Left lung (tissue), 4 donors: ENCODE measurements at regions not wholly inside any gene's neighbourhood (a gene's known extent, or its start where the extent isn't known, plus 50 kb on each side); places are given as distances from the start of the nearest gene placed in this dataset.

Experiments used
- ATAC-seq: fragments of 200-7000 bp; cut with Tn5 transposase; one replicate; pipeline ENCODE4 v1.9.1; 2020; ENCODE audit warnings: moderate library complexity
- DNase-seq, 4 donors: peaks; one replicate each; pipeline ENCODE4 v3.0.0-alpha.2; 2013 to 2020
- H3K27ac ChIP-seq, 2 donors: fragments of 200-600 bp; sonication (generic) in 1 of 2; one replicate each; pipeline versions ENCODE4 v1.5.0 to v1.8.0; 2020 to 2021
- H3K27me3 ChIP-seq, 2 donors: fragments of 200-600 bp; sonication (generic) in 1 of 2; one replicate each; pipeline versions ENCODE4 v1.5.0 to v1.8.0; 2020 to 2021
- H3K36me3 ChIP-seq, 2 donors: fragments of 200-600 bp; sonication (generic) in 1 of 2; one replicate each; pipeline versions ENCODE4 v1.5.0 to v1.8.0; 2020 to 2021
- H3K4me1 ChIP-seq, 2 donors: fragments of 200-600 bp; one replicate each; pipeline ENCODE4 v1.8.0; 2021
- H3K4me3 ChIP-seq, 2 donors: fragments of 200-600 bp; sonication (generic) in 1 of 2; one replicate each; pipeline versions ENCODE4 v1.5.0 to v1.8.0; 2020 to 2021; ENCODE audit warnings: mild to moderate bottlenecking in 1 of 2
- H3K9me3 ChIP-seq, 2 donors: fragments of 200-600 bp; sonication (generic) in 1 of 2; one replicate each; pipeline versions ENCODE4 v1.5.0 to v1.8.0; 2020 to 2021
- CTCF ChIP-seq, 2 donors: fragments of 200-600 bp; sonication (generic) in 1 of 2; IDR thresholded peaks; one replicate each; pipeline versions ENCODE4 v1.5.0 to v1.8.0; 2021; ENCODE audit warnings: antibody characterized with exemption in 2 of 2
- intact Hi-C, 2 donors: fragments of 100-400 bp; cut with DNase I; formaldehyde crosslinking; loops; one replicate each; pipeline versions ENCODE4 v1.11.2 to v1.14.2; 2022
- donor health status: DM: no; HTN: yes; CAD: no.
- donor health status: DM: no; HTN: no; CAD: no.

DNA sequence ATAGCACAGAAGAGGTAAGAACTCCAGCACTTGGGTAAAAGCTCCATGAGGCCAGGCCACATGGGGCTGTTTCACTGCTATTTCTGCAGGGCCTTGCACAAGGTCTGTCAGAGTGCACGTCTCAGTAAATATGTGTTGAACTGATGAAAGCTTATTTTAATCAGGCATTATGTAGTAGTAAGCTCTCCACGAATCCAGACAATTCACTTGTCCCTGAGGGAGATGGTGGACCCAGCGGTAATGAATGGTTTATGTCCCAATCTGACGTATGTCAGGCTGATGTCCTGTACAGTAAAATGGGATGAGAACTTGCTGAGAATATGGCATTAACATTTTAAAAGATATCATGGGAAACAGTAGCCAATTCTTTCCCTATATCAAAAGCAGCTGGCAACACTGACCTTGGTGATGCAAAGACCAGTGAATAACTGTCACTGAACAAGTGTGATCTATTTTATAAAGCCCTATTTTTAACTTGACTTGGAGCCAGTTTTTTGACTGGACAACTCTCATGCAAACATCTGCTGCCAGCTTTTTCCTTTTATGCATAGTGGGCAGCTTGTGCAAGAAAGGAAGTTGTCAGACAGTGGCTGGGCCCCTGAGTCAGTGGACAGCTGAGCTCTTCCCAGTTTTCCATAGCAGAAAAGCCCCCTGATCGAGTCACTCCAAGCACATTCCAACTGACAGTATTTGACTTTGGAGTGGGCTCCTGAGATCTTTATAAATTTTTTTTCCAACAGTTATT, 519.8 kb upstream of the MDFIC2 start:
- no peaks in the 10 kb centered on the region for H3K9me3 ChIP-seq
- TF ChIP-seq CTCF (IDR thresholded peaks at IDR 0.05): no peak
- H3K36me3 ChIP-seq: no peaks in the 10 kb centered on the region
- DNase-seq (peak in 2 of 4 donors; percentile 37 to 59), ATAC-seq (peak; percentile 68)
- H3K27me3 ChIP-seq: no peaks in the 10 kb centered on the region
- H3K4me1 ChIP-seq: peaks cover 0 to 9% of the 10 kb centered on the region in 2 donors
- intact Hi-C loops: no loop called here
- H3K4me3 ChIP-seq: no peak overlapping the region
- peak overlapping the region; percentile 46 to 49 for H3K27ac ChIP-seq

DNA sequence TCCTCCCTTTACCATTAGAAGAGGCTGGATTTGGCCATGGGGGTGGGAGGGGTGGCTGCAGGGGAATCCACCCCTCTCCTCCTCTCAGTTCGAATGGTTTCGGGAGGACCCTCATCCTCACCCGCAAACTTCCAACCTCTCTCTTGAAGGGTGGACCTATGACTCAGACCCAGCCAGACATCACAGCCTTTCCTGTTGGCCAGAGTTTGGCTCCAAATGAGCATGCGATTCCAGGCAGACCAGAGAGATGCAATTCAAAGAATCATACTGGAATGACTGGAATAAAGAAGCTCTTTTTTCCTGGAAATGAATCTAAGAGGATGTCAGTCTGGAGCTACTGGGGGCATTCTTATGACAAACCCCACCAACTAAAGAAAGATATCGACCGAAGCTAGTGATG, 516.7 kb upstream of the MDFIC2 start:
- H3K27ac ChIP-seq: peak overlapping the region in 1 of 2 donors; percentile 37
- peak; percentile 61 for ATAC-seq
- no peak overlapping the region for H3K4me3 ChIP-seq
- TF ChIP-seq CTCF (IDR thresholded peaks at IDR 0.05): no peak
- no peaks in the 10 kb centered on the region for H3K36me3 ChIP-seq
- no peaks in the 10 kb centered on the region for H3K9me3 ChIP-seq
- H3K4me1 ChIP-seq: peaks cover 0 to 9% of the 10 kb centered on the region in 2 donors
- no peaks in the 10 kb centered on the region for H3K27me3 ChIP-seq
- DNase-seq: peak in 2 of 4 donors; percentile 10 to 46
- intact Hi-C loops: no loop called here

DNA sequence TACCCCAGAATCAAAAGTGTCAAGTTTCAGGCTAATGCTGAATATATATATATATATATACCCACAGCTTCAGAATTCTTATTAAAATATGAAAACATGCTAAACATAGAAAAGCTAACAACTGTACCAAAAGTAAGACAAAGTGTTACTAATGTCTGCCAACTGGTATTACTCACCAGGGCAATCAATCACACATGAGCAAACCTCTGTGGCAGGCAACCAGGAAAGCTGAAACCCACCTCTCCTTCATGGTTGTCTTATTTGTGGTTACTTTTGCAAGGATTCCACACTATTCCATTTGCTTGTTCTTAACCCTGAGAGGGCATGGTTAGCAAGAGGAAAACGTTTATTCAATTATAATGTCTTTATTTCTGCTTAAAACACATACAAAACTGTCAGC, 512.3 kb upstream of the MDFIC2 start:
- ATAC-seq: no peak
- TF ChIP-seq CTCF (IDR thresholded peaks at IDR 0.05): no peak

GRCh38 chr3:70824078-70824477, 511.6 kb upstream of the MDFIC2 start:
- H3K4me1 ChIP-seq: no peaks in the 10 kb centered on the region
- no peaks in the 10 kb centered on the region for H3K27me3 ChIP-seq
- TF ChIP-seq CTCF (IDR thresholded peaks at IDR 0.05): no peak
- no peaks in the 10 kb centered on the region for H3K36me3 ChIP-seq
- DNase-seq: peak in 1 of 4 donors; percentile 41
- intact Hi-C loops: no loop called here
- no peak overlapping the region for H3K27ac ChIP-seq
- H3K9me3 ChIP-seq: no peaks in the 10 kb centered on the region
- H3K4me3 ChIP-seq: no peak overlapping the region
- ATAC-seq: no peak

More for the DNA sequence above, 512.3 kb upstream of the MDFIC2 start:
- no peaks in the 10 kb centered on the region for H3K9me3 ChIP-seq
- no peak for DNase-seq
- H3K4me3 ChIP-seq: no peak overlapping the region
- intact Hi-C loops: no loop called here
- no peaks in the 10 kb centered on the region for H3K4me1 ChIP-seq
- no peak overlapping the region for H3K27ac ChIP-seq
- no peaks in the 10 kb centered on the region for H3K27me3 ChIP-seq
- no peaks in the 10 kb centered on the region for H3K36me3 ChIP-seq

DNA sequence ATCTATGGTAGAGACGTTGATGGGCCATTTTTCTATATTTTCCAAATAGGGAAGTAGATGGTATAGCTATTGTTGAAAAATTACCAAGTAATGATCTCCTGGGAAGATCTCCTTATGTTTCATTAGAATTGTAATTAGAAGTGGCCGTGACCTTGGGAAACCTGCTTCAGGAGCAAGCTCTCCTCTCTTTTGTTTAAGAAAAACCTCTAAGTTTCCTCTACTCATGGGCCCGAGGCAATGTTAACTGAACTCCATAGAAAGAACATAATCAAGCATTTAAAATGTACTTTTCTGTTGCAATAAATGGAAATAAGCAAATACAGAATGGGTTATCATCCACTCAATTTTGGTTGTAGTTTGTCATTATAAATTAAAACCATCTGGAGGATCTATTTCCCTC, 511.2 kb upstream of the MDFIC2 start:
- no peak for TF ChIP-seq CTCF (IDR thresholded peaks at IDR 0.05)
- H3K27ac ChIP-seq: no peak overlapping the region
- no peaks in the 10 kb centered on the region for H3K36me3 ChIP-seq
- no peak for ATAC-seq
- H3K4me1 ChIP-seq: no peaks in the 10 kb centered on the region
- no peaks in the 10 kb centered on the region for H3K9me3 ChIP-seq
- H3K4me3 ChIP-seq: no peak overlapping the region
- intact Hi-C loops: no loop called here
- H3K27me3 ChIP-seq: no peaks in the 10 kb centered on the region
- no peak for DNase-seq
